GM13976 (cell line): ENCODE measurements at regions not wholly inside any gene's neighbourhood (a gene's known extent, or its start where the extent isn't known, plus 50 kb on each side); places are given as distances from the start of the nearest gene placed in this dataset.

Source experiments
- DNase-seq: peaks from one replicate; pipeline ENCODE4 v3.0.0; 2012; ENCODE audit warnings: low spot score
- in situ Hi-C: fragments of 300-500 bp; cut with MboI; formaldehyde crosslinking; loops from one replicate; pipeline ENCODE4 v1.12.0; 2022; ENCODE audit warnings: low sequenced_read_pairs, mixed read lengths, inconsistent platforms; ENCODE audit not compliant: unreplicated experiment
- TF ChIP-seq, protein P1 (sequence below): IDR thresholded peaks from 2 replicates; pipeline ENCODE4 v1.5.1; 2012; ENCODE audit warnings: borderline replicate concordance, mild to moderate bottlenecking; ENCODE audit not compliant: insufficient read depth; ENCODE audit errors: extremely low read depth, missing control alignments, control extremely low read depth

DNA sequence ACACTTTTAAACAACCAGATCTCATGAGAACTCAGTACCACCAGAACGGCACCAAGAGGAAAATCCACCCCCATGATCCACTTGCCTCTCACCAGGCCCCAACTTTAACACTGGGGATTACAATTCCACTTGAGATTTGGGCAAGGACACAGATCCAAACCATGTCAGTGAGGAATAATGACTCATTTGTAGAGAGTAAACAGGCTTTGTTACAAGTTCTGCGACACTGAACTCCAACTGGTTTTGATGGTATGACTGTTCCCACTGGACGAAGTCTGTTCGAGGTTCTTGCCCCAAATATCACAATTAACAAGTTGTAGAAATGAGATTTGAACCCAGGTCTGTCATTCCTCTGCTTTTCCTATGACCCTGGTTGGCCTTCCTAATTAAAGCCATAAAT lies 718.1 kb upstream of the ID2 start:
- no peak for DNase-seq
- TF ChIP-seq, protein P1, sequence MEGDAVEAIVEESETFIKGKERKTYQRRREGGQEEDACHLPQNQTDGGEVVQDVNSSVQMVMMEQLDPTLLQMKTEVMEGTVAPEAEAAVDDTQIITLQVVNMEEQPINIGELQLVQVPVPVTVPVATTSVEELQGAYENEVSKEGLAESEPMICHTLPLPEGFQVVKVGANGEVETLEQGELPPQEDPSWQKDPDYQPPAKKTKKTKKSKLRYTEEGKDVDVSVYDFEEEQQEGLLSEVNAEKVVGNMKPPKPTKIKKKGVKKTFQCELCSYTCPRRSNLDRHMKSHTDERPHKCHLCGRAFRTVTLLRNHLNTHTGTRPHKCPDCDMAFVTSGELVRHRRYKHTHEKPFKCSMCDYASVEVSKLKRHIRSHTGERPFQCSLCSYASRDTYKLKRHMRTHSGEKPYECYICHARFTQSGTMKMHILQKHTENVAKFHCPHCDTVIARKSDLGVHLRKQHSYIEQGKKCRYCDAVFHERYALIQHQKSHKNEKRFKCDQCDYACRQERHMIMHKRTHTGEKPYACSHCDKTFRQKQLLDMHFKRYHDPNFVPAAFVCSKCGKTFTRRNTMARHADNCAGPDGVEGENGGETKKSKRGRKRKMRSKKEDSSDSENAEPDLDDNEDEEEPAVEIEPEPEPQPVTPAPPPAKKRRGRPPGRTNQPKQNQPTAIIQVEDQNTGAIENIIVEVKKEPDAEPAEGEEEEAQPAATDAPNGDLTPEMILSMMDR = no peak
- in situ Hi-C loops = no loop called here

DNA sequence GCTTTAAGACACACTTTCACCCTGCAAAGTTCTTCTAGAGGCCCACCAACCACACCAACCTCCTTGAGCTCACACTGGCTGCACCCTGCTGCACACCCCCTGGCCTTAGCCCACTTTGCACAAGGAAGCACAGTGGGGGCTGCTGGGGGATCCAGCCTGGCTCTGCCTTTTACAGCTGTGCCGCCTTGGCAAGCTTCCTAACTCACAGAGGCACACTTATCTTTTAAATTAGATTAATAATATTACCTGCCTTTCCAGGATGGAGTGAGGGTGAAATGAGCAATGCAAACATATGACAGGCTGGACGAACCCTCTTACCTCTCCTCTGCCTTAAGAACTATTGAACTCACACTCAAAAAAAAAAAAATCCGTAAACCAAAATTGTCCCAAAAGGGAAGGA lies 715.8 kb upstream of the ID2 start:
- TF ChIP-seq, protein P1 = no peak
- in situ Hi-C loops = no loop called here
- no peak for DNase-seq

DNA sequence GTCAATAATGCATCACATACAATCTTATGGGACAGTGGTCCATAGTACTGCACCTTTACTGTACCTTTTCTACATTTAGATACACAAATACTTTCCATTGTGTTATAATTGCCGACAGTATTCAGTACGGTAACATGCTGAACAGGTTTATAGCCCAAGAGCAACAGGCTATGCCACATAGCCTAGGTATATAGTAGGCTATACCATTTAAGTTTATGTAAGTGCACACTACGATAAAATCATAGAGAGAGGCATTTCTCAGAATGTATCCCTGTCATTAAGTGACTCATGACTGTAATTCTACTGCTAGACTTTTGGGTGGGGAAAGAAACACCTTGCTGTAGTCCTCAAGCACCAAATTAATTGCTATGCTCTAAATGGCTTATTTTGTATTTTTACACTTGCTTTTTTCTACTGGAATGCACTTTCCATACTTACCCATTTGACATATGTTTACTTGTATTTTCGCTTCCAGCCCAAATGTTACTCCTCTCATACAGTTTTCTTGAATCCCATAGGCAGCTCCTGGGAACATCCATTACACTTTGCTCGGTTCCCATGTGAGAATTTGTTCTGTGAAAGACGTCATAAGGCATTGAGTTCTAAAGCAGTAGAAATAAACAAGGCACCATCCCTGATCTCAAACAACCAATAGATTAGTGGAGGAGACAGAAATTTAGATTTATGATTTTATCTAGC lies 714.0 kb upstream of the ID2 start:
- TF ChIP-seq, protein P1 = no peak
- in situ Hi-C loops = no loop called here
- no peak for DNase-seq

DNA sequence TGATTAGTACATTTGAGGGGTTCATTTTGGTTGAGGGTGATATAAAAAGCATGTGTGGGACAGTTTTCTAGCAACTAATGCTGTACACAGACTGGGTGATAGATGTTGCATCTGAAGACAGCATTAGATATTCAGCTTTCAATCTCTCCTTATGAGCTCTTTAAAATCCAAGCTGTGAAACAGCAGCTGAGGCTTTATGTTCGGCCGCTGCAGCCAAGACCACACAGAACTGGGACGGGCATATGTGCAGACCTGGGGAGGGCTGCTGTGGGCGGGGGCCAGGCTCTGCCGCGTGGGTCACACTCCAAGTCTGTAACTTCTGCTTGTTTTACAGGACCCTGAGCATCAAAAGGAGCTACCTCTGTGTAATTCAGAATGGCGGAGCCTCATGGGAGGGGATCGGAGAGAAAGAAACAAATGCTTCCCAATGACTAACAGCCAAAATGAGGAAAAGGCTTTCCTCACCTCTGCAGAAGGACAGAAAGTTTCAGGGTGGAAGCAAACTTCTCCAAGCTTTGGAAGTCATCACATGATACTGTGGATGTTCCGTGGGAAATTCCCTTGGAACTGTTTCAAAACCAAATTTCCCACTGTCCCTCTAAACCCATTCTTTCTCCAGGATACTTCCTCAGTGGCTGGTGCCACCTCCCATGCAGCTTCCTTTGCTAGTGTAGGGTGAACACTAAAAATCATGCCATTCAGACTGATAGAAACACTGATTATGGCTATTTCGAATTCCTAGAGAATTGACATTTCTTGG lies 711.9 kb upstream of the ID2 start:
- in situ Hi-C loops = no loop called here
- no peak for DNase-seq
- TF ChIP-seq, protein P1 = no peak

DNA sequence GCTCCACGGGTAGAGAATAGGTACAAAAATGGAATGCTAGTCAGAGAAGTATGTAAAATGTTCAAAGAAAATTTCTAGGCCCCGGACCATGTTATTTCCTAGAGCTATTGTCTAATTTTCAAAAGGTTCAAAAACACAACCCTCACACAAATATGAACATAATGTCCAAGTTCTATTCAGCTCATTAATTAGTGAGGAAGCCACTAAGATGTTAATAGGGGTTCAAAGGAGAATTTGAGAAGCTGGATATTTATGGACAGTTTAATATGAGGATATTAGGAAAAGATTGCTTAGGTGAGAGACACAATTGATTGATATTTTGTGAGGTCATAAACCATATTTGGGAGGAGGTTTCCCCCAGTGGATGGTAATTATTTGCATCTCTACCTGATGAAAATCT lies 710.6 kb upstream of the ID2 start:
- DNase-seq = no peak

DNA sequence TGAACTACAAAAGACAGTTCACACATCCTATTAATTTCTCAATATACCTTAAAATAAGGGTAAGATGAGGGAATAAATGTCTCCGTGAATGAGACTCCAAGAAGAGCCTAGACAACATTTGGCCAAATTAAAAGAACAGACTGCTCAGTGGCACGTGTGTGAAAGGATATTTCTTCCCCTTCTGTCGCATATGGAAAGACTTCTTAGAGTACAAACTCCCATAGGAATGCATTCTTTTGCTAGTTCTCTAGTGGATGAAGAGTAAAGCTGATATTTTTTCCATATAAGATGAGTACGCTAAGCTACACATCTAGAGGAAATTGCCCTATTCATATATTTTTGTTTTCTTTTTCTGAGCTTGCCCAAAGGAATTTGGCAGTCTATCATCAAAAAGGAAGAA lies 710.0 kb upstream of the ID2 start:
- in situ Hi-C loops = no loop called here
- DNase-seq = no peak
- TF ChIP-seq, protein P1 = no peak

More for the DNA sequence above, 710.6 kb upstream of the ID2 start:
- in situ Hi-C loops = no loop called here
- TF ChIP-seq, protein P1 = no peak
